IPS DF 6.9 (cell line): ENCODE measurements at regions not wholly inside any gene's neighbourhood (a gene's known extent, or its start where the extent isn't known, plus 50 kb on each side); places are given as distances from the start of the nearest gene placed in this dataset.

Experiments
- DNase-seq: peaks from one replicate; pipeline ENCODE4 v3.0.0-alpha.2; 2013; ENCODE audit warnings: low read depth, low spot score
- H3K27ac ChIP-seq: one replicate; pipeline ENCODE4 v1.5.1; 2013; ENCODE audit warnings: low read length, control low read depth
- H3K27me3 ChIP-seq: 2 replicates; pipeline ENCODE4 v1.6.1; 2013; ENCODE audit warnings: mild to moderate bottlenecking, low read length; ENCODE audit not compliant: control insufficient read depth, insufficient read depth
- H3K36me3 ChIP-seq: 2 replicates; pipeline ENCODE4 v1.6.1; 2013; ENCODE audit warnings: low read length; ENCODE audit not compliant: control insufficient read depth, insufficient read depth
- H3K4me1 ChIP-seq: 2 replicates; pipeline ENCODE4 v1.6.1; 2013; ENCODE audit warnings: low read length; ENCODE audit not compliant: control insufficient read depth, insufficient read depth
- H3K4me3 ChIP-seq: 2 replicates; pipeline ENCODE4 v1.5.1; 2013; ENCODE audit warnings: mild to moderate bottlenecking, low read length
- H3K9me3 ChIP-seq: 2 replicates; pipeline ENCODE4 v1.6.1; 2013; ENCODE audit warnings: low read length, inconsistent platforms; ENCODE audit not compliant: control insufficient read depth, insufficient read depth
- WGBS: extraction: QIAGEN DNeasy Blood & Tissue Kit; methylation state at CpG from one replicate; pipeline ENCODE4 v1.1.7; 2013; ENCODE audit warnings: mixed read lengths, missing lambda C conversion rate; ENCODE audit not compliant: insufficient read length, insufficient coverage; 5-methylcytosine and 5-hydroxymethylcytosine counted together

- no peaks in the 10 kb centered on the region for H3K36me3 ChIP-seq
- peaks cover 2% of the 10 kb centered on the region; the same call in 1 of the 2 replicates for H3K4me1 ChIP-seq
- WGBS = no CpG with 5 or more reads among the region's 2 CpGs
- H3K4me3 ChIP-seq = no peak overlapping the region
- no peaks in the 10 kb centered on the region for H3K27me3 ChIP-seq
- no peak overlapping the region for H3K27ac ChIP-seq
- H3K9me3 ChIP-seq = no peaks in the 10 kb centered on the region
- DNase-seq = no peak
Observed at GRCh38 chr18:2096551-2096950, 474.8 kb downstream of the METTL4 start.

GRCh38 chr18:2100694-2101213 lies 470.6 kb downstream of the METTL4 start:
- Histone ChIP-seq H3K4me1 (no peaks in the 10 kb centered on the region), H3K27me3 (no peaks in the 10 kb centered on the region), H3K27ac (no peak overlapping the region), H3K9me3 (no peaks in the 10 kb centered on the region), H3K36me3 (no peaks in the 10 kb centered on the region), H3K4me3 (no peak overlapping the region)
- DNase-seq = no peak
- no CpG with 5 or more reads among the region's 1 CpG for WGBS

GRCh38 chr18:2102022-2102421 lies 469.3 kb downstream of the METTL4 start:
- DNase-seq = no peak
- H3K4me3 ChIP-seq = no peak overlapping the region
- H3K36me3 ChIP-seq = no peaks in the 10 kb centered on the region
- H3K9me3 ChIP-seq = no peaks in the 10 kb centered on the region
- no peaks in the 10 kb centered on the region for H3K4me1 ChIP-seq
- H3K27ac ChIP-seq = no peak overlapping the region
- no peaks in the 10 kb centered on the region for H3K27me3 ChIP-seq

- Histone ChIP-seq H3K27me3 (no peaks in the 10 kb centered on the region), H3K9me3 (no peaks in the 10 kb centered on the region), H3K4me3 (no peak overlapping the region), H3K4me1 (no peaks in the 10 kb centered on the region), H3K27ac (no peak overlapping the region), H3K36me3 (no peaks in the 10 kb centered on the region)
- no CpG with 5 or more reads among the region's 2 CpGs for WGBS
- no peak for DNase-seq
Observed at GRCh38 chr18:2103299-2103698, 468.0 kb downstream of the METTL4 start.

- no peaks in the 10 kb centered on the region for H3K4me1 ChIP-seq
- H3K4me3 ChIP-seq = no peak overlapping the region
- H3K27ac ChIP-seq = no peak overlapping the region
- no peaks in the 10 kb centered on the region for H3K36me3 ChIP-seq
- DNase-seq = peak; percentile 52
- no peaks in the 10 kb centered on the region for H3K27me3 ChIP-seq
- H3K9me3 ChIP-seq = no peaks in the 10 kb centered on the region
- WGBS = no CpG with 5 or more reads among the region's 16 CpGs
Observed at GRCh38 chr18:2104620-2105462, 466.5 kb downstream of the METTL4 start.

- no peak for DNase-seq
- H3K9me3 ChIP-seq = no peaks in the 10 kb centered on the region; the same call in 1 of the 2 replicates
- H3K4me3 ChIP-seq = no peak overlapping the region
- no peaks in the 10 kb centered on the region for H3K36me3 ChIP-seq
- no peaks in the 10 kb centered on the region for H3K4me1 ChIP-seq
- WGBS = no CpG with 5 or more reads among the region's 6 CpGs
- H3K27me3 ChIP-seq = no peaks in the 10 kb centered on the region
- H3K27ac ChIP-seq = no peak overlapping the region
Observed at GRCh38 chr18:2108591-2108990, 462.7 kb downstream of the METTL4 start.

- H3K4me3 ChIP-seq = no peak overlapping the region
- H3K27ac ChIP-seq = no peak overlapping the region
- no peaks in the 10 kb centered on the region; the same call in 1 of the 2 replicates for H3K9me3 ChIP-seq
- no peaks in the 10 kb centered on the region for H3K36me3 ChIP-seq
- H3K27me3 ChIP-seq = no peaks in the 10 kb centered on the region
- no peak for DNase-seq
- no CpG with 5 or more reads among the region's 3 CpGs for WGBS
- no peaks in the 10 kb centered on the region for H3K4me1 ChIP-seq
Observed at GRCh38 chr18:2111456-2111855, 459.8 kb downstream of the METTL4 start.

GRCh38 chr18:2112435-2113045 lies 458.8 kb downstream of the METTL4 start:
- H3K27me3 ChIP-seq = no peaks in the 10 kb centered on the region
- H3K27ac ChIP-seq = no peak overlapping the region
- WGBS = no CpG with 5 or more reads among the region's 8 CpGs
- H3K36me3 ChIP-seq = no peaks in the 10 kb centered on the region
- no peaks in the 10 kb centered on the region for H3K4me1 ChIP-seq
- no peak overlapping the region for H3K4me3 ChIP-seq
- H3K9me3 ChIP-seq = no peaks in the 10 kb centered on the region; the same call in 1 of the 2 replicates
- DNase-seq = no peak

- no peak for DNase-seq
- Histone ChIP-seq H3K4me1 (no peaks in the 10 kb centered on the region), H3K27ac (no peak overlapping the region), H3K27me3 (no peaks in the 10 kb centered on the region), H3K4me3 (no peak overlapping the region), H3K9me3 (no peaks in the 10 kb centered on the region; the same call in 1 of the 2 replicates), H3K36me3 (no peaks in the 10 kb centered on the region)
- WGBS = no CpG with 5 or more reads among the region's 2 CpGs
Observed at GRCh38 chr18:2114289-2114688, 457.0 kb downstream of the METTL4 start.

- Histone ChIP-seq H3K4me3 (no peak overlapping the region), H3K27ac (no peak overlapping the region), H3K9me3 (no peaks in the 10 kb centered on the region; the same call in 1 of the 2 replicates), H3K4me1 (no peaks in the 10 kb centered on the region), H3K36me3 (no peaks in the 10 kb centered on the region), H3K27me3 (no peaks in the 10 kb centered on the region)
- no peak for DNase-seq
- no CpG with 5 or more reads among the region's 4 CpGs for WGBS
Observed at GRCh38 chr18:2114765-2115164, 456.5 kb downstream of the METTL4 start.
